Glutamatergic neuron (in vitro differentiated cells): ENCODE measurements at regions not wholly inside any gene's neighbourhood (a gene's known extent, or its start where the extent isn't known, plus 50 kb on each side); places are given as distances from the start of the nearest gene placed in this dataset.
A peak's percentile ranks its signal among the peaks of the same experiment; 100 is the strongest.

ENCODE experiments used
- DNase-seq: peaks from one replicate; pipeline ENCODE4 v3.0.0; 2022
- H3K27ac Mint-ChIP-seq: one replicate; pipeline ENCODE4 v1.8.0; 2020; ENCODE audit warnings: mild to moderate bottlenecking, mixed read lengths, inconsistent platforms; ENCODE audit not compliant: unreplicated experiment
- H3K27me3 Mint-ChIP-seq: one replicate; pipeline ENCODE4 v1.8.0; 2020; ENCODE audit warnings: mild to moderate bottlenecking, moderate library complexity, mixed read lengths, inconsistent platforms; ENCODE audit not compliant: unreplicated experiment
- H3K36me3 Mint-ChIP-seq: one replicate; pipeline ENCODE4 v1.8.0; 2020; ENCODE audit warnings: mild to moderate bottlenecking, mixed read lengths, inconsistent platforms; ENCODE audit not compliant: unreplicated experiment
- H3K4me1 Mint-ChIP-seq: one replicate; pipeline ENCODE4 v1.8.0; 2020; ENCODE audit warnings: mild to moderate bottlenecking, low read depth, mixed read lengths, inconsistent platforms; ENCODE audit not compliant: unreplicated experiment
- H3K4me3 Mint-ChIP-seq: one replicate; pipeline ENCODE4 v1.8.0; 2020; ENCODE audit warnings: mild to moderate bottlenecking, mixed read lengths, inconsistent platforms; ENCODE audit not compliant: unreplicated experiment
- H3K9me3 Mint-ChIP-seq: one replicate; pipeline ENCODE4 v1.8.0; 2020; ENCODE audit warnings: mild to moderate bottlenecking, moderate library complexity, mixed read lengths, inconsistent platforms; ENCODE audit not compliant: unreplicated experiment
- CTCF ChIP-seq: fragments of 200-600 bp; sonication (generic); IDR thresholded peaks from one replicate; pipeline ENCODE4 v1.5.0; 2021; ENCODE audit not compliant: partially characterized antibody, unreplicated experiment

- H3K27ac Mint-ChIP-seq, result no peak overlapping the region
- TF ChIP-seq CTCF, result no peak
Measured at GRCh38 chrX:40279762-40280161, 182.0 kb upstream of the BCOR start.

GRCh38 chrX:40279091-40279430, 181.3 kb upstream of the BCOR start:
- no peak overlapping the region for H3K27ac Mint-ChIP-seq
- no peaks in the 10 kb centered on the region for H3K36me3 Mint-ChIP-seq
- DNase-seq, result no peak
- no peak overlapping the region for H3K4me3 Mint-ChIP-seq
- peaks cover 1% of the 10 kb centered on the region for H3K4me1 Mint-ChIP-seq
- H3K9me3 Mint-ChIP-seq, result no peaks in the 10 kb centered on the region
- TF ChIP-seq CTCF, result no peak
- no peaks in the 10 kb centered on the region for H3K27me3 Mint-ChIP-seq

More at GRCh38 chrX:40279762-40280161, 182.0 kb upstream of the BCOR start:
- Mint-ChIP-seq H3K27me3 (no peaks in the 10 kb centered on the region), H3K4me1 (peaks cover 1% of the 10 kb centered on the region), H3K36me3 (peaks cover under 1% of the 10 kb centered on the region), H3K9me3 (no peaks in the 10 kb centered on the region), H3K4me3 (no peak overlapping the region)
- no peak for DNase-seq

GRCh38 chrX:40278340-40279090, 180.8 kb upstream of the BCOR start:
- no peak for TF ChIP-seq CTCF
- Mint-ChIP-seq H3K4me1 (peaks cover 1% of the 10 kb centered on the region), H3K27ac (no peak overlapping the region), H3K36me3 (no peaks in the 10 kb centered on the region), H3K9me3 (no peaks in the 10 kb centered on the region), H3K4me3 (no peak overlapping the region), H3K27me3 (no peaks in the 10 kb centered on the region)
- DNase-seq, result no peak

- peaks cover 4% of the 10 kb centered on the region for H3K4me1 Mint-ChIP-seq
- H3K9me3 Mint-ChIP-seq, result no peaks in the 10 kb centered on the region
- TF ChIP-seq CTCF, result no peak
- no peak overlapping the region for H3K27ac Mint-ChIP-seq
- H3K4me3 Mint-ChIP-seq, result no peak overlapping the region
- no peaks in the 10 kb centered on the region for H3K36me3 Mint-ChIP-seq
- H3K27me3 Mint-ChIP-seq, result no peaks in the 10 kb centered on the region
- no peak for DNase-seq
Measured at GRCh38 chrX:40277672-40278071, 179.9 kb upstream of the BCOR start.

- Mint-ChIP-seq H3K4me1 (peaks cover 3% of the 10 kb centered on the region), H3K4me3 (no peak overlapping the region), H3K9me3 (no peaks in the 10 kb centered on the region), H3K36me3 (no peaks in the 10 kb centered on the region), H3K27ac (no peak overlapping the region), H3K27me3 (peaks cover 1% of the 10 kb centered on the region)
- no peak for TF ChIP-seq CTCF
- peak; percentile 18 for DNase-seq
Measured at GRCh38 chrX:40273356-40274050, 175.7 kb upstream of the BCOR start.
